HepG2 (cell line): ENCODE measurements at regions not wholly inside any gene's neighbourhood (a gene's known extent, or its start where the extent isn't known, plus 50 kb on each side); places are given as distances from the start of the nearest gene placed in this dataset.

Experiments used
- ATAC-seq: fragments of 200-7000 bp; cut with Tn5 transposase; 3 replicates; pipeline ENCODE4 v1.9.1; 2020; ENCODE audit warnings: mild to moderate bottlenecking, moderate library complexity
- BruUV-seq: library from RNA; stranded (reverse); fragments of 400-500 nt; replicated peaks from 2 replicates; lab custom pipeline; 2021; lab: Mats Ljungman, UMichigan
- CTCF ChIA-PET: fragments of 300-600 bp; formaldehyde crosslinking; extraction: SDS; loops from one replicate; lab custom pipeline; 2021; ENCODE audit warnings: low total read pairs, inconsistent platforms, low intra/inter-chr PET ratio; lab: Yijun Ruan, JAX
- POLR2A ChIA-PET: fragments of 350-600 bp; sonication (Branson Sonifier 250); formaldehyde crosslinking; loops from one replicate; lab custom pipeline; 2020; ENCODE audit warnings: antibody characterized with exemption, inconsistent platforms; lab: Yijun Ruan, JAX
- DNase-seq: peaks from one replicate; pipeline ENCODE4 v3.0.0-alpha.2; 2015; ENCODE audit warnings: low spot score
- FAIRE-seq: peaks from 3 replicates; lab custom pipeline; 2011; peaks lifted over from hg19 to GRCh38; lab: Jason Lieb, UNC
- H2AFZ ChIP-seq: one replicate; pipeline ENCODE4 v1.6.1; 2011; ENCODE audit warnings: low read length, inconsistent platforms
- H3K27ac ChIP-seq: fragments of 300-600 bp; 3 replicates; pipeline ENCODE4 v1.8.0; 2011; ENCODE audit warnings: mixed run types, mild to moderate bottlenecking, mixed read lengths, low read length, inconsistent platforms; ENCODE audit not compliant: insufficient read depth; ENCODE audit errors: extremely low read length
- H3K27me3 ChIP-seq, 2 experiments: fragments of 200-600 bp in 1 of 2; 2 replicates in 1 of 2; 3 replicates in 1 of 2; pipeline versions ENCODE4 v1.6.0 to v1.8.0; 2011; ENCODE audit warnings: low read length in 2 of 2, mild to moderate bottlenecking in 2 of 2, moderate library complexity in 2 of 2, inconsistent platforms in 1 of 2; ENCODE audit not compliant: insufficient read depth in 2 of 2, control insufficient read depth in 1 of 2
- H3K36me3 ChIP-seq, 2 experiments: fragments of 200-600 bp in 1 of 2; replicated peaks in 1 of 2; 2 replicates in 1 of 2; 3 replicates in 1 of 2; pipeline versions ENCODE4 v1.5.1 to v1.8.0; 2011; ENCODE audit warnings: low read length in 2 of 2, inconsistent platforms in 1 of 2; ENCODE audit not compliant: insufficient read depth in 2 of 2, control insufficient read depth in 1 of 2
- H3K4me1 ChIP-seq: 2 replicates; pipeline ENCODE4 v1.5.1; 2012; ENCODE audit warnings: low read length, inconsistent platforms; ENCODE audit not compliant: insufficient read depth
- H3K4me2 ChIP-seq: 2 replicates; pipeline ENCODE4 v1.6.0; 2011; ENCODE audit warnings: low read depth, low read length, inconsistent platforms
- H3K4me3 ChIP-seq, 3 experiments: fragments of 200-600 bp in 1 of 3; sonication (generic), shearing (Covaris generic) in 1 of 3; replicated peaks in 1 of 3; 2 replicates each; pipeline ENCODE4 v1.5.1; 2011 to 2016; ENCODE audit warnings: low read length in 3 of 3, inconsistent platforms in 2 of 3, low read depth in 2 of 3, mild to moderate bottlenecking in 2 of 3, control low read depth in 1 of 3, mixed read lengths in 1 of 3; ENCODE audit not compliant: insufficient read depth in 1 of 3
- H3K79me2 ChIP-seq: one replicate; pipeline ENCODE4 v1.6.1; 2011; ENCODE audit warnings: low read length, inconsistent platforms; ENCODE audit not compliant: insufficient read depth
- H3K9ac ChIP-seq: 2 replicates; pipeline ENCODE4 v1.6.0; 2011; ENCODE audit warnings: mild to moderate bottlenecking, low read depth, low read length, inconsistent platforms; ENCODE audit not compliant: insufficient read depth
- H3K9me3 ChIP-seq: 2 replicates; pipeline ENCODE4 v1.5.1; 2012; ENCODE audit warnings: mild to moderate bottlenecking, low read length
- H4K20me1 ChIP-seq: 2 replicates; pipeline ENCODE4 v1.6.0; 2011; ENCODE audit warnings: inconsistent platforms, mild to moderate bottlenecking, low read length, moderate library complexity; ENCODE audit not compliant: insufficient read depth
- MAFF ChIP-seq: IDR thresholded peaks from 2 replicates; pipeline ENCODE4 v1.6.1; 2011; ENCODE audit warnings: low read depth, low read length, improper control_type of control experiment
- MAFK ChIP-seq, 2 experiments: IDR thresholded peaks in 1 of 2; conservative IDR thresholded peaks in 1 of 2; 2 replicates each; pipeline ENCODE4 v1.6.1; 2011; ENCODE audit warnings: improper control_type of control experiment in 2 of 2, low read length in 2 of 2
- SETDB1 ChIP-seq: sonication (generic); formaldehyde crosslinking; IDR thresholded peaks from 2 replicates; pipeline ENCODE4 v1.5.1; 2020; ENCODE audit warnings: missing genetic modification reagents, mild to moderate bottlenecking, borderline replicate concordance
- STAG1 ChIP-seq: sonication (generic); formaldehyde crosslinking; IDR thresholded peaks from 2 replicates; pipeline ENCODE4 v1.4.0; 2020; ENCODE audit warnings: missing genetic modification reagents
- ZFAT ChIP-seq: sonication (generic); formaldehyde crosslinking; conservative IDR thresholded peaks from 2 replicates; pipeline ENCODE4 v1.8.1; 2023; ENCODE audit warnings: missing genetic modification reagents, inconsistent platforms
- ZNF75D ChIP-seq: sonication (generic); formaldehyde crosslinking; IDR thresholded peaks from 2 replicates; pipeline ENCODE4 v1.8.1; 2023; ENCODE audit warnings: missing genetic modification reagents, mild to moderate bottlenecking, borderline replicate concordance
- WGBS: methylation state at CpG from one replicate; pipeline ENCODE4 v1.1.6; 2017; ENCODE audit warnings: low lambda C conversion rate; 5-methylcytosine and 5-hydroxymethylcytosine counted together
- in situ Hi-C: cut with HindIII; loops from 2 replicates; pipeline ENCODE4 v1.10.0; 2017; ENCODE audit warnings: low pct_unique_long_range_greater_than_20kb; ENCODE audit not compliant: extremely low pct_ligation_motif_present
- intact Hi-C: fragments of 100-400 bp; cut with micrococcal nuclease; formaldehyde crosslinking; loops from one replicate; pipeline ENCODE4 v1.10.0; 2022; ENCODE audit not compliant: unreplicated experiment
- TF ChIP-seq, protein P1 (sequence below): sonication (generic); formaldehyde crosslinking; IDR thresholded peaks from 2 replicates; pipeline ENCODE4 v1.5.0; 2020; ENCODE audit warnings: mild to moderate bottlenecking, missing genetic modification reagents, moderate library complexity
- TF ChIP-seq, protein P2 (sequence below): sonication (generic); formaldehyde crosslinking; IDR thresholded peaks from 2 replicates; pipeline ENCODE4 v1.9.0; 2022; ENCODE audit warnings: low read depth, missing genetic modification reagents

DNA sequence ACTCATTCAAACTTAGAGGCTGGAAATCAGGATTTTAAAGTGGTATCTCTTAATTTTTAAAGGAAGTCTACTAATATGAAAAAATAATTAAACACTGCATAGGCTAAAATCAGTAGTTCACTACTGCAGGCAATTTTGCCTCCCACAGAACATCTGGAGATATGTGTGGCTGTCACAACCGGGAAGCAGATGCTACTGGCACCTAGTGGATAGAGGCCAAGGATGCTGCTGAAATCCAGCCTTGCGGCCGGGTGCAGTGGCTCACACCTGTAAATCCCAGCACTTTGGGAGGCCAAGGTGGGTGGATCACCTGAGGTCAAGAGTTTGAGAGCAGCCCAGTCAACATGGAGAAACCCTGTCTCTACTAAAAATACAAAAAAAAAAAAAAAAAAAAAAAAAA lies 473.9 kb downstream of the XYLT1 start:
- no peak for FAIRE-seq
- in situ Hi-C loops: no loop called here

DNA sequence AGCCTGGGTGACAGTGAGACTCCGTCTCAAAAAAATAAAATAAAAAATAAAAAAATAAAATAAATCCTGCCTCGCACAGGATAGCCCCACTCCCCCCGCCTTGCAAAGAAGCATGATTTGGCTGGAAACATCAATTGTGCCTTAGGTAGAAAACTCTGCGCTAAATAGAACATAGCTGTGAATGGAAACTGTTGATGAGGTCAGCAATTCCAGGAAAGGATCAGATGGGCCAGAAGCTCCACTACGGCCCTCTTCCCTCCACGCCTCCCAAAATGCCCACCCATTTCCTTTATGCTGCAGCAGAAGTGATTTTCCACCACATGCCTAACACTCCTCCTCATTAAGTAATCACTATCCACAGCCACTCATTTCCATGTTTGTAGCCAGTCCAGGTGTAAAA lies 473.4 kb downstream of the XYLT1 start:
- WGBS: 46% methylated on average over 6 of the region's 6 CpGs
- no peak for FAIRE-seq

More for the DNA sequence above, 473.9 kb downstream of the XYLT1 start:
- CTCF ChIA-PET: no interaction called here
- Histone ChIP-seq H3K27ac (no peak overlapping the region), H3K4me3 (no peak overlapping the region), H3K27me3 (peaks cover 0 to 5% of the 10 kb centered on the region in 2 experiments; a peak in 2 of 5 replicates), H3K36me3 (no peaks in the 10 kb centered on the region), H3K79me2 (no peaks in the 10 kb centered on the region), H3K9ac (no peak overlapping the region), H3K4me1 (no peaks in the 10 kb centered on the region), H3K9me3 (no peaks in the 10 kb centered on the region), H4K20me1 (no peaks in the 10 kb centered on the region), H3K4me2 (no peak overlapping the region), H2AFZ (no peak overlapping the region)
- TF ChIP-seq, protein P1, sequence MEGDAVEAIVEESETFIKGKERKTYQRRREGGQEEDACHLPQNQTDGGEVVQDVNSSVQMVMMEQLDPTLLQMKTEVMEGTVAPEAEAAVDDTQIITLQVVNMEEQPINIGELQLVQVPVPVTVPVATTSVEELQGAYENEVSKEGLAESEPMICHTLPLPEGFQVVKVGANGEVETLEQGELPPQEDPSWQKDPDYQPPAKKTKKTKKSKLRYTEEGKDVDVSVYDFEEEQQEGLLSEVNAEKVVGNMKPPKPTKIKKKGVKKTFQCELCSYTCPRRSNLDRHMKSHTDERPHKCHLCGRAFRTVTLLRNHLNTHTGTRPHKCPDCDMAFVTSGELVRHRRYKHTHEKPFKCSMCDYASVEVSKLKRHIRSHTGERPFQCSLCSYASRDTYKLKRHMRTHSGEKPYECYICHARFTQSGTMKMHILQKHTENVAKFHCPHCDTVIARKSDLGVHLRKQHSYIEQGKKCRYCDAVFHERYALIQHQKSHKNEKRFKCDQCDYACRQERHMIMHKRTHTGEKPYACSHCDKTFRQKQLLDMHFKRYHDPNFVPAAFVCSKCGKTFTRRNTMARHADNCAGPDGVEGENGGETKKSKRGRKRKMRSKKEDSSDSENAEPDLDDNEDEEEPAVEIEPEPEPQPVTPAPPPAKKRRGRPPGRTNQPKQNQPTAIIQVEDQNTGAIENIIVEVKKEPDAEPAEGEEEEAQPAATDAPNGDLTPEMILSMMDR (CRISPR knock-in tag): peak; percentile 50
- peak; percentile 56 for TF ChIP-seq STAG1 (CRISPR knock-in tag)
- TF ChIP-seq ZNF75D (CRISPR knock-in tag): no peak
- intact Hi-C loops: no loop called here
- ATAC-seq (peak; percentile 49; the same call in 2 of the 3 replicates), DNase-seq (no peak)
- WGBS: 2% methylated on average over 3 of the region's 3 CpGs
- POLR2A ChIA-PET: no interaction called here
- no TSS peak for BruUV-seq

More for the DNA sequence above, 473.4 kb downstream of the XYLT1 start:
- Histone ChIP-seq H3K27me3 (peaks cover 0 to under 1% of the 10 kb centered on the region in 2 experiments; a peak in 2 of 5 replicates), H3K9me3 (no peaks in the 10 kb centered on the region), H4K20me1 (no peaks in the 10 kb centered on the region), H3K27ac (no peak overlapping the region), H2AFZ (no peak overlapping the region), H3K9ac (no peak overlapping the region), H3K36me3 (no peaks in the 10 kb centered on the region), H3K4me3 (no peak overlapping the region), H3K4me1 (no peaks in the 10 kb centered on the region), H3K79me2 (no peaks in the 10 kb centered on the region), H3K4me2 (no peak overlapping the region)
- in situ Hi-C loops (no loop called here), intact Hi-C loops (no loop called here)
- CTCF ChIA-PET: no interaction called here
- DNase-seq (no peak), ATAC-seq (no peak)
- POLR2A ChIA-PET: no interaction called here
- TF ChIP-seq, protein P2, sequence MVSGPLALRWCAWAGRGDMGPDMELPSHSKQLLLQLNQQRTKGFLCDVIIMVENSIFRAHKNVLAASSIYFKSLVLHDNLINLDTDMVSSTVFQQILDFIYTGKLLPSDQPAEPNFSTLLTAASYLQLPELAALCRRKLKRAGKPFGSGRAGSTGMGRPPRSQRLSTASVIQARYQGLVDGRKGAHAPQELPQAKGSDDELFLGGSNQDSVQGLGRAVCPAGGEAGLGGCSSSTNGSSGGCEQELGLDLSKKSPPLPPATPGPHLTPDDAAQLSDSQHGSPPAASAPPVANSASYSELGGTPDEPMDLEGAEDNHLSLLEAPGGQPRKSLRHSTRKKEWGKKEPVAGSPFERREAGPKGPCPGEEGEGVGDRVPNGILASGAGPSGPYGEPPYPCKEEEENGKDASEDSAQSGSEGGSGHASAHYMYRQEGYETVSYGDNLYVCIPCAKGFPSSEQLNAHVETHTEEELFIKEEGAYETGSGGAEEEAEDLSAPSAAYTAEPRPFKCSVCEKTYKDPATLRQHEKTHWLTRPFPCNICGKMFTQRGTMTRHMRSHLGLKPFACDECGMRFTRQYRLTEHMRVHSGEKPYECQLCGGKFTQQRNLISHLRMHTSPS (CRISPR knock-in tag): no peak
- TF ChIP-seq SETDB1 (CRISPR knock-in tag) (no peak), MAFK (conservative IDR thresholded peaks at IDR 0.05 in 1 of 2, IDR thresholded peaks at IDR 0.05 in 1 of 2; ENCODE audit: low read length in 2 of 2) (peak; percentile 67 to 79; a peak in 3 of 4 replicates), MAFF (peak; percentile 51; the same call in 1 of the 2 replicates), ZFAT (no peak)
- BruUV-seq: no TSS peak
